ENCODE measurements at regions not wholly inside any gene's neighbourhood (a gene's known extent, or its start where the extent isn't known, plus 50 kb on each side); places are given as distances from the start of the nearest gene placed in this dataset.

GRCh38 chr6:95357380-95358020 lies 219.8 kb upstream of the MANEA start:
- DNase-seq (ENCODE audit: low read depth): no peak

- DNase-seq (ENCODE audit: low read depth): peak; percentile 10
Observed at GRCh38 chr6:95364016-95364604, 213.2 kb upstream of the MANEA start.

GRCh38 chr6:95365454-95365853 lies 211.9 kb upstream of the MANEA start:
- no peak for DNase-seq (ENCODE audit: low read depth)

GRCh38 chr6:95366414-95366813 lies 210.9 kb upstream of the MANEA start:
- no peak for DNase-seq (ENCODE audit: low read depth)

- no peak for DNase-seq (ENCODE audit: low read depth)
Observed at GRCh38 chr6:95383878-95384277, 193.5 kb upstream of the MANEA start.

- DNase-seq (ENCODE audit: low read depth): no peak
Observed at GRCh38 chr6:95384988-95385387, 192.3 kb upstream of the MANEA start.

GRCh38 chr6:95387845-95388244 lies 189.5 kb upstream of the MANEA start:
- no peak for DNase-seq (ENCODE audit: low read depth)

- DNase-seq (ENCODE audit: low read depth): no peak
Observed at GRCh38 chr6:95404777-95405176, 172.6 kb upstream of the MANEA start.

GRCh38 chr6:95408111-95408510 lies 169.2 kb upstream of the MANEA start:
- no peak for DNase-seq (ENCODE audit: low read depth)

- DNase-seq (ENCODE audit: low read depth): no peak
Observed at GRCh38 chr6:95410168-95410567, 167.2 kb upstream of the MANEA start.

GRCh38 chr6:95413789-95414188 lies 163.5 kb upstream of the MANEA start:
- DNase-seq (ENCODE audit: low read depth): no peak

- DNase-seq (ENCODE audit: low read depth): no peak
Observed at GRCh38 chr6:95417856-95418255, 159.5 kb upstream of the MANEA start.

GRCh38 chr6:95420792-95421191 lies 156.5 kb upstream of the MANEA start:
- no peak for DNase-seq (ENCODE audit: low read depth)

GRCh38 chr6:95423331-95423730 lies 154.0 kb upstream of the MANEA start:
- DNase-seq (ENCODE audit: low read depth): no peak

GRCh38 chr6:95431637-95432228 lies 145.6 kb upstream of the MANEA start:
- peak; percentile 24 for DNase-seq (ENCODE audit: low read depth)

- no peak for DNase-seq (ENCODE audit: low read depth)
Observed at GRCh38 chr6:95439741-95440140, 137.6 kb upstream of the MANEA start.

- DNase-seq (ENCODE audit: low read depth): no peak
Observed at GRCh38 chr6:95448208-95448607, 129.1 kb upstream of the MANEA start.

GRCh38 chr6:95469511-95469910 lies 107.8 kb upstream of the MANEA start:
- DNase-seq (ENCODE audit: low read depth): no peak

- no peak for DNase-seq (ENCODE audit: low read depth)
Observed at GRCh38 chr6:95478941-95479340, 98.4 kb upstream of the MANEA start.

- no peak for DNase-seq (ENCODE audit: low read depth)
Observed at GRCh38 chr6:95487817-95488216, 89.5 kb upstream of the MANEA start.

GRCh38 chr6:95489185-95489863 lies 88.0 kb upstream of the MANEA start:
- DNase-seq (ENCODE audit: low read depth): no peak

GRCh38 chr6:95496769-95497426 lies 80.4 kb upstream of the MANEA start:
- DNase-seq (ENCODE audit: low read depth): no peak
